HFF-Myc (cell line): ENCODE measurements at regions not wholly inside any gene's neighbourhood (a gene's known extent, or its start where the extent isn't known, plus 50 kb on each side); places are given as distances from the start of the nearest gene placed in this dataset.

Experiments
- DNase-seq: peaks from one replicate; pipeline ENCODE4 v3.0.0-alpha.2; 2011; ENCODE audit warnings: low read depth; ENCODE audit errors: extremely low read depth
- H3K4me3 ChIP-seq: replicated peaks from 2 replicates; pipeline ENCODE4 v1.5.1; 2011; ENCODE audit warnings: low read depth, mild to moderate bottlenecking, control low read depth, low read length
- TF ChIP-seq, protein P1 (sequence below): IDR thresholded peaks from 2 replicates; pipeline ENCODE4 v1.5.1; 2012; ENCODE audit warnings: mild to moderate bottlenecking, low read depth, low read length, control low read depth; ENCODE audit errors: missing control alignments

DNA sequence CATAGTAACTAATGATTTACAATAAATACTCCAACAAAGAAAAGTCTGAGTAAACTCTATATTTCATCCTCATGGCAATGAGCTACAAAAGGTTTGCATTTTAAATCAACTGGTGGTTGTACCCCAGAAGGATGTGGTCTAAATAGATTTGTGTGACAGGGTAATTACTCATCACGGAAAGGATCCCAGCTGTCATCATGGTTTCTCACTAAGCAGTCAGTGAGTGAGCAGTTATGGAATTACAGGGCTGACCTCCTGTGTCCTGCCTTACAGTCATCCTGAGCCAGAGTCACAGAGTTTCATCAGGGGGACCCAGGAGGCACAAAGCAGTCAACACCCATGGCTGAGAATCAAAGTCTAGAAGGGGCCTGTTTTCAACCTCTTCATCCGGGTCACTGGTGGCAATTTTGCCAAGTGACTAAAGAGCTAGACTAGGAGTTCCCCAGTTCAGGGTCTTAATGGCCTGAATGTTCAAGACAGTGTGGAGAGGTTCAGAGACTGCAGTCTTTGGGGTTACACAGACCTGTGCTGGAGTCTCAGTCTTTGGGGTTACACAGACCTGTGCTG is 210.7 kb upstream of the SLC24A2 start:
- H3K4me3 ChIP-seq = no peak overlapping the region
- TF ChIP-seq, protein P1, sequence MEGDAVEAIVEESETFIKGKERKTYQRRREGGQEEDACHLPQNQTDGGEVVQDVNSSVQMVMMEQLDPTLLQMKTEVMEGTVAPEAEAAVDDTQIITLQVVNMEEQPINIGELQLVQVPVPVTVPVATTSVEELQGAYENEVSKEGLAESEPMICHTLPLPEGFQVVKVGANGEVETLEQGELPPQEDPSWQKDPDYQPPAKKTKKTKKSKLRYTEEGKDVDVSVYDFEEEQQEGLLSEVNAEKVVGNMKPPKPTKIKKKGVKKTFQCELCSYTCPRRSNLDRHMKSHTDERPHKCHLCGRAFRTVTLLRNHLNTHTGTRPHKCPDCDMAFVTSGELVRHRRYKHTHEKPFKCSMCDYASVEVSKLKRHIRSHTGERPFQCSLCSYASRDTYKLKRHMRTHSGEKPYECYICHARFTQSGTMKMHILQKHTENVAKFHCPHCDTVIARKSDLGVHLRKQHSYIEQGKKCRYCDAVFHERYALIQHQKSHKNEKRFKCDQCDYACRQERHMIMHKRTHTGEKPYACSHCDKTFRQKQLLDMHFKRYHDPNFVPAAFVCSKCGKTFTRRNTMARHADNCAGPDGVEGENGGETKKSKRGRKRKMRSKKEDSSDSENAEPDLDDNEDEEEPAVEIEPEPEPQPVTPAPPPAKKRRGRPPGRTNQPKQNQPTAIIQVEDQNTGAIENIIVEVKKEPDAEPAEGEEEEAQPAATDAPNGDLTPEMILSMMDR = no peak
- DNase-seq = peak; percentile 70

DNA sequence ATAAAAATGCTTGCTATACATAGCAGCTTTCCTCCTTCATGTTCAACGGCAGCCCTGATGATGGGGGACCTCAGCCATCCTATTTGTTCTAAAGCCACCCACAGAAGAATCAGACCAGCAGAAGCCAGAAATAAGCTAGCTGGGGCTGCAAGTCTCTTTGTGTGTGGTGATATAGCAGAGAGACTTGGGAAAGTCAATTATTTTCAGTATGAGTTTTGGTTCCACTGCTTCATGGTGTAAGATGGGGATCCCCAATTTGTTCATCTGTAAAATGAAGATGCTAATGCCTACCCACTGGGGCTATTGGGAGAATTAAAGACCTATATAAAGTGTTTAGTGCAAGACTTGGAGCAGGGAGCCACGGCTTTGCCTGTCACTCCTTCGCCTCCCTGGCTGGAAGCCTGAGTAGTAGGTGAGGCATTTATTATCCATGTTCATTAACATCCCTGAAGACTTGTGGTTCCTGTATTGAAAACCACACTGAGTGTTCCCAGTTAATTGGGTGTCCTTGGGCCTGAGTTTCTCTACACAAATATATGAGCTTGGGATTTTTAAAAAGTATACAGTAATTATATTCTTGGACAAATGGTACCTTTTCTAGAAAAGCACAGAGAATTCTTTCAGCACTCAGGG is 210.1 kb upstream of the SLC24A2 start:
- H3K4me3 ChIP-seq = no peak overlapping the region
- DNase-seq = no peak
- TF ChIP-seq, protein P1 = no peak

DNA sequence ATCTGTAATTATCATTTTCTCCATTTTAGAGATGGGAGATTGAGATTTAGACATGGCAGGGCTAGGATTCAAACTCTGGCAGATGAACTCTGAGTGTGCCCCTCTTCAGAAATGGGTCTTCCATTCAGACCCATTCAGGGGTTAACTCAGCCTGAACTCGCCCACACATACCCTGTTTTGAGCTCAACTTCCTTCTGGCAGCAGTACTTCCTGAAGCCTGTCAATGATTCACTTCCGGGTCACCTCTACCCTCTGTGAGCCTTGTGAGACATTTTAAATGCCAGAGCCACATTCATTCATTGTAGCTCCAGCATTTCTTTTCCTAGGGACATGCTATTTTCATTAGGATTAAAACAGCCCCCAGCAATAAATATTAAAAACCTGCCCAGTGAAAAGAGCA is 209.3 kb upstream of the SLC24A2 start:
- DNase-seq = no peak
- H3K4me3 ChIP-seq = no peak overlapping the region
- TF ChIP-seq, protein P1 = no peak

- H3K4me3 ChIP-seq = no peak overlapping the region
- TF ChIP-seq, protein P1 = no peak
- DNase-seq = no peak
These were observed 206.8 kb upstream of the SLC24A2 start for GRCh38 chr9:19995619-19996018.

- TF ChIP-seq, protein P1 = no peak
- DNase-seq = no peak
- no peak overlapping the region for H3K4me3 ChIP-seq
These were observed 205.5 kb upstream of the SLC24A2 start for GRCh38 chr9:19994296-19994695.

DNA sequence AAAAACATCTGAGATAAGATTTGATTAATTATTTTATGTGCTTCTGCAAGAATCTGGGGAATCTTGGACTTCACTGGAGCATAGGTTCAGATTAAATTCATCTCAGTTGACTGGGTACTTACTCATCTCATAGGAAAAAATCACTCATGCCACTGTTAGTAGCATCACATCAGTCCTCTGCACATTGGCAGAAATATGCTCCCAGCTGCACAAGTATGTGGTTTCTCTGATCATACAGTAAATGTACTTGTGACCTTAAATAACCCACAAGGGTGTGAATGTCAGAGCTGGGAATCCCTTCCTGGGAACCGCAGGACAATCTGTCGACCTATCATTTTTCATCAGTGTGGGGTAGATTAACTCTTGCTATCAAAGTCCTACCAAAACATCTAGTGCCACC is 203.7 kb upstream of the SLC24A2 start:
- H3K4me3 ChIP-seq = no peak overlapping the region
- TF ChIP-seq, protein P1 = no peak
- DNase-seq = no peak

- no peak for DNase-seq
- TF ChIP-seq, protein P1 = no peak
- no peak overlapping the region for H3K4me3 ChIP-seq
These were observed 200.4 kb upstream of the SLC24A2 start for GRCh38 chr9:19989213-19989612.
